SIG-M5 treated with dmso at 0.1 percent for 504 hours (cell line): ENCODE measurements at regions not wholly inside any gene's neighbourhood (a gene's known extent, or its start where the extent isn't known, plus 50 kb on each side); places are given as distances from the start of the nearest gene placed in this dataset.

Source experiments
- DNase-seq: peaks from one replicate; lab custom pipeline; 2025; ENCODE audit not compliant: unreplicated experiment; lab: John Stamatoyannopoulos, UW

DNA sequence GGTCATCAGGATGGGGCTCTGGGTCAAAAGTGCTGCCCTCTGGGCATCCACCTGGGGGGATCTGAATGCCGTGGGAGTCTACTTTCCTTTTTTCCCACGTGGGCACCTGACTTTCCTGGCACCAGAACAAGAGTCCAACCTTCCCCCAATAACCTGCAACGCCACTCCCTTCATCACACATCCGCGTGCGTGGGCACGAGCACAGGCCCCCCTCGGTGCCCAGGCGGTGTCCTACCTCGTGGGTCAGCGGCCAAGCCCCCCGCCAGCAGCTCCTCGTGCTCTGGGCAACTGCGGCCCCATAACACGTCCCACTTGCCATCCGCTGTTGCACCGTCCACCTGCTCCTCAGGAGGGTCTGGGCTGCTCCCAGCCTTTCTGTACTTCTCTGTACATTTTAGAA is 87.0 kb downstream of the YTHDF1 start:
- DNase-seq = no peak

DNA sequence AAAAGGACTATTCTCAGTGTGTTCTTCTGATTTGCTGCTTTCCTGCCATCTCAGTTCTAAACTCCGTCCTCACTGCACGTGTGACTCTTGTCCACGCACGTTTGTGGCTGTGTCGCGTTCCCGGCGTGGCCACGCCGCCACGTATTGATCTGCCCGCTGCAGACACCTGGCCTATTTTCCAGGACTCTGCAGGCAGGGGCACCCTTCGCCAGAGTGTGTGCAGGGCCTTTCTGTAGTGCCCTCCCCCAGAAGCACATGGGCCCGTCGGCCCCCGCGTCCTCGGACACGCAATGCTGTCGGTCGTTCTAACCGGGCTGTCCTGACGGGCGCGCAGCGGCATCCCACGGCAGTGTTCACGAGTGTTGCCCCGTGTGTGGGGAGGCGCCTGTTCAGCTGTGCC is 87.6 kb downstream of the YTHDF1 start:
- no peak for DNase-seq

DNA sequence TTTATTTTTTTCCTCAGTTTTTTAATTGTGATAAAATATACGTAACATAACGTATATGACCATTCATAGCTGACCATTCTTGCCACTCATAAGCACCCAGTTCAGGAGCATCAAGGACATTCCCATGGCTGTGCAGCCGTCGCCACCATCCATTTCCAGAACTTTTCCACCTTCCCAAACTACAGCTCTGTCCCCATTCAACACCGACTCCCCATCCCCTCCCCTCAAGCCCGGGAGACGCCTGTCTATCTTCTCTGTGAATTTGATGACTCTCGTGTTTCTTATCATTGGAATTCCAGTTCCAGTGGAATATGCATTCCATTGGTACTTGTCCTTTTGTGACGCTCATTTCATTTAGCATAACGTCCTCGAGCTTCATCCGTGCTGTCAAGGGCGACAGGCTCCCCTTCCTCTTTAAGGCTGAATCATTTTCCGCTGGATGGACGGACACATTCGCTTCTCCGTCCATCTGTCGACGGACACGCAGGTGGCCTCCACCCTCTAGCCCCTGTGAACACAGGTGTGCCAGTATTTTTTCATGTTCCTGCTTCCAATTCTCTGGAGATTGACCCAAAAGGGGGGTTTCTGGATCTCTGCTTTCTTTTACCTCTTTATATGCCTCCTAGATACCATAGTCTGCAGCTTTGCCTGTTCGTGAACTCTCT is 88.1 kb downstream of the YTHDF1 start:
- DNase-seq = no peak

DNA sequence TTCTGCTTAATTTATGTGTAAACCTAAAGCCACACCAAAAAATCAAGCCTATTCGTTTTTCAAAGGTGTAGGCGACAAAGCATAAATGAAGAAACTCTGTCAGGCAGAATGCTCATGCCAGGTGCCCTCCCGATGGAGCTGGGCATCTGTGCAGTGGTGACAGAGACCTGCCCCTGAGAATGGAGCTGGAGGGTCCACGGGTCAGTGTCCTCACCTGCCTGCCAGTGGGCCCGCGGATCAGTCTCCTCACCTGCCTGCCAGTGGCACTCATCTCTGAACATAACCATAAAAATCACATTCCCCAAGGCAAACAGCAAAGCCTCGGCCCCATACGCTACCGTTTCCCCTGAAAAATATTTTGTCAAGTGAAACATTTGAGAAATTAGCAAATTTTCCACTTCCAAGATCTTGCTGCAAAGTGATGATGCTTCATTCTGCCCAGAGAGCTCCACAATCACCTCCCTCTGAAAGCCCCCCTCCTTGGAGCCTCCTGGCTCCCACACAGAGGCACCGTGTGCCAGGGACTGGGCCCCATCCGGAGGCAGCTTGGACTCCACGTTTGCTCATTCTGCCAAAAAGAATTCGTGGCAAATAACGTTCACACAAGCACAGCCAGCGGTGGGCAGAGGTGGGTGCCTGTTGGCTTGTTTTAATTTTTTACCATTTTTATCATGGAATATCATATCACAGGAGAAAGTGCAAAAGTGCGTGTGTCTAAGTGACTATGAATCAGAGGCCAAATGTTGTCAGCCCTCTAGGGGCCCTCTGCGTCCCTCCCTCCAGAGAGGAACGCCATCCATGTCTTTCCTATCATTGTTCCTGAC is 88.8 kb downstream of the YTHDF1 start:
- DNase-seq = no peak

DNA sequence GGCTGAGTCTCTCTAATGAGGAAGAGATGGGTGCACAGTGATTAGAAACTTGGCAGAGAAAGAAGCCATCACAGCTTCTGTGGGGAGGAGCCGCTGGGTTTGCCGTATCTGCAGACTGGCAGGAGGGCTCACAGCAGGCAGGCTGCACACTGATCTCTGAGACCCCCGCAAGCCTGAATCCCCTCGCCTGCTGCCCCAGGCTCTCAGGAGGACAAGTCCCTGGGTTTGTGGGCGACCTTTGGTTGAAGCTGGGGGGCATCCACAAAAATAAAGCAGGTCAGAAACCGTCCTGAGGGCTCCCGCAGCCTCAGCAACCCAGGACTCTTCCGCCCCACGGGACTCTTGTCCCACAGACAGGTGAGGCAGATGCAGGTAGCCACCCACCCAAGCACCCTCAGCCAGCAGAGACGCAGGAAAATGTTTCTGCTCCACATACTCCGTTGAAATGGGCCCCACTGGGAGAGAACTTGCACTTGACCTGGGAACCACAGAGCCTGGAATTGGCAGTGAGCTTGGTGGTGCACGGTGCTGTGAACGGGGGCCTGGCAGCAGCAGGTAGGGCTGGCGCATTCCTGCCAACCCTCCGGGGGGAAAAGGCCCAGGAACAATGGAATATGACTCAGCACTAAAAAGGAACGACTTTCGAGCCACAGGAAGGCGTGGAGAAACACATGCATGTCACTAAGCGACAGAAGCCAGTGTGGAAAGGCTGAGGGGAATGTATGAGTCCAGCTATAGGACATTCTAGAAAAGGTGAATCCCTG is 89.9 kb downstream of the YTHDF1 start:
- DNase-seq = no peak

DNA sequence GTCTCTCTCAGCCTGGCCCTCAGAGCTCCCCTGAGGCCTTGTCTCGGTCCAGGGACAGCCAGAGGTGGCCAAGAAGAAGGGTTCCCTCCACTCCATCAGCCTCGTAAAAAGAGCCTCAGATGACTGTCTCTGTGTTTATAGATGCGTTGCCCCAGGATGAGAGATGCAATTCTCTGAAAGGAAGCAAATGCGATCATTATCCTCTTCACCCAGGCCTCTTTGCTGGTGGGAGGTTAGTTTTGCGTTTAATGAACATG is 90.4 kb downstream of the YTHDF1 start:
- DNase-seq = no peak

DNA sequence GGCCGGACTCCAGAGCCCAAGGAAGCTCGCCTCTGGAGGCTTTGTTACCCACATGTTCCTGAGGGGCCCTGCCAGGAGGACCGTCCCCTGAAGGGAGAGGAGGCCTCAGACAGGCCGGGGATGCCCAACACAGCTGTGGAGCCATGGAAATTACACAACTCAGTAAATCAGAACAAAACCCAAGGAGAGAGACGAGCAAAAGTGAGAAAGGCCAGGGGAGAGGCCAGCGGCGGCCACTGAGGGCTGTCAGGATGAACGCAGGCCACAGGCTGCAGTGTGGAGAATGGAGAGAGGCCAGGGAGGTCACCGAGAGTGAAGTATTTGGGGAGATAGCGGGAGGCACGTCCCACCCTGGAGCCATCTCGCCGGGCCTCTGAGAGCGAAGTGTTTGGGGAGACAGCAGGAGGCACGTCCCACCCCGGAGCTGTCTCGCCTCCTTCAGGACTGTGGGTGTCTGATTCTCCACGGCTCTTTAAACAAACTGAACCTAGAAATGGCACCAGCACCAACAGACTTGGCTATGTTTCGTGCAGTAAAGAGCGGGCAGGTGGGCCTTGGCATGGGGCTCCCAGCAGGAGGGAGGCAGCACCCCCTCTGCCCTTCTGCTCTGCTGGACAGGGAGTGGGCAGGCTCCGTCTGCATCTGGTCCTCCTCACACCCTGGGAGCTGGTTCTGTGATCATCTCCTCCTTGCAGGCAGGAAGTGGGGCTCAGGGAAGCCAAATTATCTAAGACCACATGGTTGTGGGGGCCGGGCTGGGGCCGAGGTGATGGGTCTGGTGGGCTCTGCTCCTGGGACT is 91.0 kb downstream of the YTHDF1 start:
- DNase-seq = no peak

DNA sequence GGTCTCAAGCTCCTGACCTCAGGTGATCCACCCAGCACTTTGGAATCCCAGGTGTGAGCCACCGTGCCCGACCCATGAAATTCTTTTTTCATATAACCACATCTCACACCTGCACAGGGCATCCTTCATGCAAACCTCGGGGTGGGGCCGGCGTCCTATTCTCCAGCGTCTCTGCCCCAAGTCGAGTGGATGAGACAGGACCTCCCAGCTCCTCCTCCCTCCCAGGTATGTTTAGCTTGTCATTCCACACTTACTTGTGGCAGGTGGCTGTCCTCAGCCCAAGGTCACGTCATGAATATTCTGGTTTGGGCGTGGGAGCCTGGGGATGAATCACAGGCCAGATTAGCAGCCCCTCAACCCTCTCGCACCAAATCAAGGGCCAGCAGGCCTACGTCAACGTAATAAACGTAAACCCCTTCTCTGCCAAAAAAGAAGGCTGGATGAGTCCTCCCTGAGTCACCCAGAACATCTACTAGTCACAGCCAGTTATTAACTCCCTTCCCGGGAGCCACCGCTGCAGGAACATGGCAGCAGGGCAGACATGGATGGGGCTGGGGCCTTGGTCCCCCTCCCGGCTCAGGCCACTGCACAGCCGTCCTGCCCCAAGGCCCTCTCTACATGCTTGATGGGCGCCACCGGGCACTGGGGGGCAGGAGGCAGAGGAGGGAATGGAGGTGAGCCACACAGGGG is 91.7 kb downstream of the YTHDF1 start:
- DNase-seq = no peak

DNA sequence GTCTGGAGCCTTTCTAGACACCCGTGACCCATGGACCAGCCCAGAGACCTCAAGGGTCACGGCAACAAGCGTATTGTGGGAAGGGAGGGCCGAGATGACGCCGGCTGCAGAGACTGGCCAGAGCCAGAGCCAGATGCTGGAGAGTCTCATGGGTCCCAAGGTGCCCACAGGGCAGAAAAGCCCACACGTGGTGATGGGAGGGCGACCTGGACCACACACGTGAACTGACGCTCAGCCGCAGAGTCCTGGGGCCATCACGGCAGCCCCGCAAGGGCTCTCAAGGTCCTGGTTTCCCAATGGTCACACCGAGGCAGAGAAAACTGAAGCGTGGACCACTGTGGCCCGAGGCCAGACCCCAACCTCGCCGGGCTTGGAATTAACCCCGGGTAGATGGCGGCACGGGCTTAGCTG is 92.6 kb downstream of the YTHDF1 start:
- no peak for DNase-seq

DNA sequence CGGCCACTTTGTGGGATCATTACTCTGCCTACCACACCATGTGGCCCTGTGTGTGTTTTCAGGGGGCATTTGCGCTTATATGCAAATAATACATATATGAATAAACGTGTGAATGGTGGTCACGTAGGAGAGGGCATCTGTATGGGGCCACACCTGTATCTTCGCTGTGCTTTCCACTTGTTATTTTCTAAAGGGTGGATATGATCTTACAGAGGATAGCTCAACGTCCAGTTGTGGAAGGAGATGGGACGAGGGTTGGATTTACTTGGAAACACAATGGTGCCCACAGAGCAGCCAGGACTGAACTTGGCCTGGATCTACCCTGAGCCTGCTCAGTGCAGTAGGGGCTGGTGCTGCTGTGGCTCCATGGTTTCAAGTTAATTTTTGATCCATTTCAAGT is 93.3 kb downstream of the YTHDF1 start:
- DNase-seq = no peak

DNA sequence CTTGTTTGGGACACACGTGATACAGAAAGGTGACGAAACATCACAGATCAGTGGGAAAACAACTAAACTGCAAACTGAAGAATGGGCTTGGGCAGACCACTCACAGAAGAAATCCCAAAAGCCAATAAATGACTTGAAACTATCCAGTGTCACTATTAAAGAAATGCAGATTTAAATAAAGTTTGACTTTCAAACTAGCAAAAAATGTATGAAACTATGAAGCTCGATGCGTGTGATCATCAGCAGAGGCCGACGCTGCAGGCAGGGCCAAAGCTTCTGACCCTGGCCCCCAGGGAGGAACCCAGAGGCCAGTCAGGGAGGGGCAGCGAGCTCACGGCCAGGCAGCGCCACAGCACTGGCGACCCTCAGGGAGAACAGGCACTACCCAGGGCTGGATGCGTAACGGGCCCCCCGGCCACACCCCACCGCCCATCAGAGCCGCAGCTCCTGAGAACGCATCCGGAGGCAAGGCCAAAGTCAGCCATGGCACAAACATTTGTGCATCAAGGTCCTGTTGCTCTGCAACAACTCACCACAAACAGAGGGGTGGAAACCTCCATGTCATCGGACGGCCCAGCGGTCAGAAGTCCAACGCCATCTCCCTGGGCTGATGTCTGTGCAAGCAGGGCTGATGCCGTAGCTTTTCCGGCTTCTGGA is 94.1 kb downstream of the YTHDF1 start:
- no peak for DNase-seq

DNA sequence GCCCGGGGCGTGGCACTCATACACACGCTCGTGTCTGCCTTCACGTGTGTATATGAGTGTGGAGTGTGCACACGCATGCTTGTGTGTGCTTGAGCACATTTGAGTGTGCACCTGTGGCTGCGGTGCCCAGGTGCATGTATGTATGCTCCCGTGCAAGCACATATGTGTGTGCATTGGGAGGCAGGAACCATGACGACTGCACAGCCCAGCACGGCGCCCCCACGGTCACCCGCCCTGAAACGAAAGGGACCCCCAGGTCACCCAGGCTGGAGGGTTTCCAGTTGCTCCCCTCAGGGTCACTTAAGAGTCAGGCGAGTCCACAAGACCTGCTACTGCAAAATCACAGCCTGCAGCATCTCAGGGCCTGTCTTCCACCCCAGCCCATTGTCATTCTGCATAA is 94.7 kb downstream of the YTHDF1 start:
- no peak for DNase-seq

DNA sequence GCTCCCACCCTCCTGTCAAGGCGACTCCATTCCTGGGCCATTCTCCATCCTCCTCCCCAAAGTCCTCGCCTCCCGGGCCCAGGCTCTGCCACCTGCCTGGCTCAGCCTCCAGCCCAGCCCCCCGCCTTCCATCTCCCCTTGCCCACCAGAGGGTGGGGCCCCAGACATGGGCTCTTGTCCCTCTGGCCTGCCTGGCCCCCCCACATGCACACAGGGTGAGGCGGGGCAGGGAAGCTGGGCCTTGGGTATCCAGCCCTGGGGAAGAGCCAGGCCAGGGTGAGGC is 95.2 kb downstream of the YTHDF1 start:
- DNase-seq = no peak

DNA sequence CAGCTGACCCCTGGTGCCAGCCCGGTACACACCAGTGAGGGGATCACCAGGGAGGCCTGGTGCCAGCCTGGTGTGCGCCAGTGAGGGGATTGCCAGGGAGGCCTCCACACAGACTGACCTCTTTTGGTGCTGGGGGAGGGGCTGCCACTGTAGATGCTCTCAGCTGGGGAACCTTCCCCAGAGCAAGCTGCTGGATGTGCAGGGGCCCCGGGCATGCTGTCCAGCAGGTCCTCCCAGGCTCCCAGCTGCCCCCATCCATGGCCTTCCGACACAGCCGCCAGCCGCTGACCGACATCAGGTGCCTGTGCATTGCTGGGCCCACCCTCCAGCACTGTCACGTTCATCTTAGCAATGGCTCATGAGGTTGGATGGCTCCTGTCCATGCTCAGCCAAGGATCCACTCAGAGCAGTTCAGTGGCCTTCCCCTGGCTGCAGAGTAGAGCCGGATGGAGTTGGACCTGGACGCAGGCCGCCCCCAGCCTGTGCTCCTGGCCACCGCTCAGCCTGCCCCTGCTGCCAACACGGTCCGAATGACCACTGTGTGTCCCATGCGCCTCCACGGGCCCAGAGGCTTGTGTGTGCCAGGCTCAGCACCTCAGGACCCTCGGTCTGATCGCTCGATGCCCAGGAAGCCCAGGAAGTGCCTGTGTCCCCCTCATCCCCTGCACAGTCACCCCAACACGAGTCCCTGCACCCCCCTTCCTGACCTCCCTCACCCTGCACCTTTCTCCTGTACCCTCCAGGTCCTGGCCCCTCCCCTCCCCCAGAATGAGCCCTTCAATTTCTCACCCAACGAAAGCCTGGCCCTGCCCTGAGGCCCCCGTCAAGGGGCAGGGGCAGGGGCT is 95.7 kb downstream of the YTHDF1 start:
- no peak for DNase-seq

DNA sequence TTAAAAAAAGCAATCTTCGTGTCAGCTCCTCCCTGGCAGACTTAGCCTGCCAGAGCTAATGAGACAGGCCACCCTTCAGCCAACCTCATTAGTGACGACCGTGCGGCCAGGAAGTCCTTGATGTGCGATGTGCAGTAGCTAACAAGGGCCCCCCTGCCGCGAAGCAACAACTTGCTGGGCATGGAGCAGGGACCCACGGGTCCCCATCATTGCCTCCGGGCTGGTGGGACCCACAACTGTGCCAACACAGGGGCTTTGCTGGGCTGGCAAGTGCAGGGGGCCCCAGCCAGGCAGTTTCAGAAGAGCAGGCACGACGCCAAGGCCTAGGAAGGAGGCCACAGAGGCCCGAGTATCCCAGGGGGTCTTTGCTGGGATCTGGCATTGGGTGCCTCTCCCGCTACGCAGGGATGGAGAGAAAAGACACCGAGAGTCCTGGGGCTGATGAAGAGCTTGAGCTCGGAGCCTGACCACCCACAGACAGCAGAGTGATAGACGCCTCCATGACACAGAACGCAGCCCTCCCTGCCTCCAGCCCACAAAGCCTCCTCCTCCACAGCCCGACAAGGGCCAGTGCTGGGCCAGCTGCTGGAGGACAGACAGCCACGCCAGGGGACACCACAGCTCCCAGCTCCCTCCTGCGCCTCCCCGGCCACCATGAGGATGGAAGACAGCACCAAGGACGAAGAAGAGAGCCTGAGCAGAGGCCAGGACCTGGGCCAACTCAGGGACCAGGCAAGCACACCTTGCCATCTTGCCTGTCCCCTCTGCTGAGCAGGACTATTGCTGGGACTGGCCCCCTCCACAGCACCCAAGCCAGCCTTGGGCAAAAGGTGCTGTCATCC is 96.6 kb downstream of the YTHDF1 start:
- DNase-seq = no peak

DNA sequence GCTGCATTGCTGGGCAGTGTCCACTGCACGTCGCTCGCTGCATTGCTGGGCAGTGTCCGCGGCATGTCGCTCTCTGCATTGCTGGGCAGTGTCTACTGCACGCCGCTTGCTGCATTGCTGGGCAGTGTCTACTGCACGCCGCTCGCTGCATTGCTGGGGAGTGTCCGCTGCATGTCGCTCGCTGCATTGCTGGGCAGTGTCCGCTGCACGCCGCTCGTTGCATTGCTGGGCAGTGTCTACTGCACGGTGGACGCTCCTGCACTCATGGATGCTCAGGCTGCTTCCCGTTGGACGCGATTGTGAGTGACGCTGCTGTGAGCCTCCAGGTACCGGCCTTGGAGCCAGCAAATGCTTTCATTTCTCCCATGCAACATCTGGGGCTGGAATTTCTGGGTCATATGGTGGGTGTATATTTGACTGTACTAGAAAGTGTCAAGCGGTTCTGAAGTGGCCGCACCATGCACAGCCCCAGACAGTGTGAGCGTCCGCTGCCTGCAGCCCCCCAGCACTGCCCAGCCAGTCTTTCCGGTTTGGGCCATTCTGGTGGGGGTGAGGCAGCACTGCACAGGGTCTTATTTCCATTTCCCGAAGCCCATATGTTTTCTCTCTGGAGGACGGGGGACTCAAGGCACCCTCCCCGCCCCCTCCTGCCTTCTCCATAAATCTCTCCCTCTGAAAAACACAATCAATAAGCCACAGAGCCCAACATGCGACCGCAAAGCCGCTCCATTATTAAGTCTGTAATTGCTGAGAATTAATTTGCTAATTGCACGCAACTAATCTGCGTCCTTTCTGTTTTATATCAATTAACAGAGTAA is 97.4 kb downstream of the YTHDF1 start:
- no peak for DNase-seq

DNA sequence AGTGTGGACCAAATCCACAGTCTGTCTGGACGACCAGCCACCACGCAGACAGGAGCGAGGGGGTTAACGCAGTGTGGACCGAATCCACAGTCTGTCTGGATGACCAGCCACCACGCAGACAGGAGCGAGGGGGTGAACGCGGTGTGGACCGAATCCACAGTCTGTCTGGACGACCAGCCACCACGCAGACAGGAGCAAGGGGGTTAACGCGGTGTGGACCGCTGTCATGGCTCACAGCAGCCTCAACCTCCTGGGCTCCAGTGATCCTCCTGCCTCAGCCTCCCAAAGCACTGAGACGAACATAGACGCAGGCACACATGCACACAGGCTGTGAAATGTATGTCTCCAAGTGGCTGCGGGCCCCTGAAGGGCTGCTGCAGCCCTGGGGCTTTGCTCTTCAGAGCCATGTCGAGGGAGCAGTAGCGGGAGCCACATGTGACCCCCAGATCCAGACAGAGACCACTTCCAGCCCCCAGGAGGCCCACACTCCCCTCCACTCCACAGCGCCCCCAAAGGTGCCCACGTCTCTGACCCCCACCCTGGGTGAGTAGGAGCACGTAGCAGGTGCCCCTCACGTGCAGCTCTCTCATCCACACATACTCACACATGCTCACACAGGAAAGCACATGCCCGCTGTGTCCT is 98.1 kb downstream of the YTHDF1 start:
- no peak for DNase-seq
